ENCODE measurements at regions not wholly inside any gene's neighbourhood (a gene's known extent, or its start where the extent isn't known, plus 50 kb on each side); places are given as distances from the start of the nearest gene placed in this dataset.
"Not testable (repeated sequence)": the region's sequence is repeated elsewhere in the genome, so short reads cannot be mapped to it uniquely, and the experiment has no call there.

- DNase-seq: no peak
Measured at GRCh38 chr20:30511322-30512030, 746.0 kb upstream of the DEFB115 start.

GRCh38 chr20:30513050-30513628 lies 744.3 kb upstream of the DEFB115 start:
- no peak for DNase-seq

GRCh38 chr20:30515915-30516314 lies 741.5 kb upstream of the DEFB115 start:
- DNase-seq: not testable (repeated sequence)

DNA sequence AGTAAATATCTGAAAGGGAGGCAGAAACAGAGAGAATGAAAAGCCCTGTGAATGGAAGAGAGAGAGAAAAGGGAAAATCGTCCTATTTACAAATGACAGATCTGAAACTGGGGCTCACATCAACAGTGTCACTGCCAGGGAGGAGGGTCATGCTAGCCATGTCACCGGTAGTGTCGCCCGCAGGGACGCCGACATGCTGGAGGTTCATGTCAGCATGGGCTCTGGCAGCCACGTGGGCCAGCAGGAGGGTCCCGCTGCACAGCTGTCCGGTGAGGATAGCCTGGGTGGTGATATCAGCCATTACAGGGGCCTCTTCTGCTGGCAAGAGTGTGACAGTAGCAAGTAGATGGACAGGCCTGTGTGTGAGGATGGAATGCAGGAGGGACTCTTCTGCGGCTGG lies 738.6 kb upstream of the DEFB115 start:
- DNase-seq: not testable (repeated sequence)

DNA sequence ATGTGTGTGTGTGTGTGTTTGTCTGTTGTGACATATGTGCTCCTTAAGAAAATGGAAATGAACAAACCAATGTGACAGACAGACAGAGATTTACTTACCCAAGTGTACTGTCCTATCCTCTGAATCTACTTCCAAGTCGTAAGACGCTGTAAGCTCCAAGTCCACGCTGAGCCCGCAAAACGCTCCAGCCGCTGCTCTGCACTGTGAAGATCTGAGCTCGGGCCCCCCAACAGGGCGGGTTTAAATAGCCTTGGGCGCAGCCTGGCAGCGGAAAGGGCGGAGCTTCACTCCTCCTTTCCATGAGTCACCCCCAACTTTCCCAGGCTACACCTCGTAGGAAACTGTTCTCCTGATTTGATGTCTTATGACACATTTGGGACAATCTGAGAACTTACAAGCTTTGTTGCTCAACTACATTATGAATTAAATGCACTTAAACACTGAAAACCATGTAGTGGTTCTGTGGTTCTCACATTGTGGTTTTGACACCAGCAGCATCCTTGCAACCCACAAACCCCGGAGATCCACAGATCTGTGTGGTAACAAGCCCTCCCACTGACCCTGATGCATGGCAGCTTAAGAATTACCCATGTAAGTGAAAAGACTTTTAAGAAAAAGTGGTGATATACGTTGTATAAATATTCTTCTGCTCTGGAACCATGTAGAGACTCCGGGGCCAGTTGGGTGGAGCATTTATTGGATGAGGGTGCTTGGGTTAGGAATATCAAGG lies 735.6 kb upstream of the DEFB115 start:
- DNase-seq: not testable (repeated sequence)

DNA sequence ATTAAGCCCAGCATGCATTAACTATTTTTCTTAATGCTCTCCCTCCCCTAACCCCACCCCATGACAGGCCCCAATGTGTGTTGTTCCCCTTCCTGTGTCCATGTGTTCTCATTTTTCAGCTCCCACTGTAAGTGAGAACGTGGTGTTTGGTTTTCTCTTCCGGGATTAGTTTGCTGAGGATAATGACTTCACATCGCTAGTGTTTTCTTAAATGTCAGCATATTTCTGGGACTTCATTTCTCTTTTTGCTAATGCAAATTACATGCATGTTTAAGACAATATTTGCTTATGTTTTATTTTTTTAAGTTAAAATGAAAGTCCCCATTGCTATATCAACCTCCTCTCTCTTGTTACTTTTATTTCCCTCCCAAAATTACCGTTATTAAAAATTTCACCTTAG lies 733.3 kb upstream of the DEFB115 start:
- DNase-seq: not testable (repeated sequence)

GRCh38 chr20:30524761-30525160 lies 732.7 kb upstream of the DEFB115 start:
- DNase-seq: not testable (repeated sequence)

DNA sequence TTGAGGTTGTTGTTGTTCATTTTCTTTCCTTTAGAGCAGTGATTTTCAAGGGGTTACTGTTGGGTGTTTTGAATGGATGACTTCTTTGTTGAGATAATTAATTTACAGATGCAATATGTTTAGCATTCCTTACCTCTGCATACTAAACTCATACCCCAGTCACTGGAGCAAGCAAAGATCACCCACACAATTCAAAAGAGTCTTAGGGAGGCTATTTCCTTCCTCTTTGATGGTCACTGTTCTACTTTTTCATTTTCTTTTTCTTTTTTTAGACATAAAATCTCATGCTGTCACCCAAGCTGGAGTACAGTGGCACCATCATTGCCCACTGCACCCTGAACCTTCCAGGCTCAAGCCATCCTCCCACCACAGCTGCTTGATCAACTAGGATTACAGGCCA lies 723.8 kb upstream of the DEFB115 start:
- not testable (repeated sequence) for DNase-seq

DNA sequence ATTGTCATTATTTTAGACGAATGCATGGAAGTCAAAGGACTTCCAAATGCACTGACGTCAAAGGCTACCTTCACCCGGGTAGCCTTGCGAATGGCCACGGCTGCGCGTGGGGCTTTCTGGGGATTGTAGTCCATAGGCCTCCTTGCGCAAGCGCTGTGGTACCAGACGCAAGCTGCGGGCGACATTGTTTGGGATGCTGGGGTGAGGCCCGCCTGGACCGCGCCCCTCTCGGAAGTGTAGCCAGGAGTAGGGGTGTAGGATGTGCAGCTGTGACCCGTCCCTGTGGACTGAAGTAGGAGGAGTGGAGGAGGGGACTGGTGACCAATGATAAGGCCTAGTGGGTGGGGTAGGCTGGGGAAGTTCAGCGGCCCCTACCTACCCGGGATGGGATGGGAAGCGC lies 720.0 kb upstream of the DEFB115 start:
- not testable (repeated sequence) for DNase-seq

DNA sequence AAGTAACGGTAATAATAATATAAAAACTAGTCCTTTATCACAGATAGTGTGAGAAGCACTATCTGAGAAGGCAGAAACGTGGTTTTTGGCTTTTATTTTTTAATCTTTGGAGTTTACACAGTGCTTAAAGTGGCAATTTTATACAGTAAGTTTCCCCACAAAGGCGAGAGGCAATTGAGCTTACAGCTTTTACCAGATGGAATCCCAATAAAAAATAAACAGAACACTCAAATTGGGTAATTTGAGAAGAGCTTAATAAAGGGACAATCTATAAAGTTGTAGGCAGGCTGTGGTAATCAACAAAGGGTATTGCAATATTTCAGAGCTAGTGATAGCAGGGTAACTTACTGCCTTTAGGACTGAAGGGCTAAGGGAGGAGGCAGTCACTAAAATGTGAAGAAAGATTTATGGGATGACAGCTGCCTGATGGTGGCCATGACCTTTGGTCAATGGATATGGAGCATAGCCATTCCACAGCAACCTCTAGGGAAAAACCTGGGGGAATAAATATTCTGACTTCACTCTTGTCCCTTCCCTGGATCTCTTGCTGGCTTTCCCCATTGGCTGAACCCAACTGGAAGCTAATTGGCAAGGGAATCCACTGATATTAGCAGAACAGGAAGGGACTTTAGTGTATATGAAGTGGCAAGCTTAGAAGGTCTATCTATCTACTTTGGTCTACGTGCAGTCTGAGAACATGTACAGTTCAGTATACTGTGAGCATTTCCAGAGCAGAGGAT lies 717.0 kb upstream of the DEFB115 start:
- DNase-seq: not testable (repeated sequence)

GRCh38 chr20:30551236-30551635 lies 706.2 kb upstream of the DEFB115 start:
- not testable (repeated sequence) for DNase-seq

GRCh38 chr20:30556797-30557196 lies 700.7 kb upstream of the DEFB115 start:
- DNase-seq: not testable (repeated sequence)

DNA sequence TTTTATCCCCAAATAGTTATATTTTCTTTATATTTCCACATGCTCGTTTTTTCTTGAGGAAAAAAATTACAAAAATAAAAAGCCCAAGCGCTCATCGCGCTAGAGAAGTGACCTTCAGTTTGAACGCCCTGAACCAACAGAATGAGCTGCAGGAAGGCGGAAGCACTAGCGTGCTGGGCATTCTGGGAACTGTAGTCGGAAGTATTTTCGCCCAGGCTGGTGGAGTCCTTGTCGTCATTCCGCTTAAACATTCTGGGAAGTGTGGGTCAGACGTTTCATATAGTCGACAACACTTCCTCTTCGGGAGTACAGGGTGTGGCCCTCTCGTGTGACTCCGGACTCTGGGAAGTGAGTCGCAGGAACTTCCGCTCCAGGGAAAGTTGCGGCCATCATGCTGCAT lies 692.4 kb upstream of the DEFB115 start:
- not testable (repeated sequence) for DNase-seq

- DNase-seq: not testable (repeated sequence)
Measured at GRCh38 chr20:30569867-30570266, 687.6 kb upstream of the DEFB115 start.

GRCh38 chr20:30570622-30571021 lies 686.8 kb upstream of the DEFB115 start:
- DNase-seq: not testable (repeated sequence)

DNA sequence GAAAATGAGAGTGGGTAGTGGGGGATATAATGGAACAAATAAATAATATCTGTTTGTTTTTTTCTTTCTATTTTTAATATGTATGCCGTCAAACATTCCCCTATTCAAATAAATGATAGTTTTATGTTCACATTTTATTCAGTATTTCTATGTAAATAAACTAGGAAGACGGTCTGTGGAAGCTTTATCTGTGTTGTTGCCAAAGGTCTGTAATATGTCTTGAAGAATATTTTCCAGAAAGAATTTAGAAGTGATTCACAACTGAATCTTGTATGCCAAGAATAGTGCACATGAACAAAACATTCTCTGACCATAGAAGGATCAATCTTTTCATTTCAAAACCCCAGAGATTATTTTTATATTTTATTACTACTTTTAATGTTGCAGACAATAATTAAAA lies 683.1 kb upstream of the DEFB115 start:
- DNase-seq: not testable (repeated sequence)

- DNase-seq: not testable (repeated sequence)
Measured at GRCh38 chr20:30579069-30579468, 678.4 kb upstream of the DEFB115 start.

DNA sequence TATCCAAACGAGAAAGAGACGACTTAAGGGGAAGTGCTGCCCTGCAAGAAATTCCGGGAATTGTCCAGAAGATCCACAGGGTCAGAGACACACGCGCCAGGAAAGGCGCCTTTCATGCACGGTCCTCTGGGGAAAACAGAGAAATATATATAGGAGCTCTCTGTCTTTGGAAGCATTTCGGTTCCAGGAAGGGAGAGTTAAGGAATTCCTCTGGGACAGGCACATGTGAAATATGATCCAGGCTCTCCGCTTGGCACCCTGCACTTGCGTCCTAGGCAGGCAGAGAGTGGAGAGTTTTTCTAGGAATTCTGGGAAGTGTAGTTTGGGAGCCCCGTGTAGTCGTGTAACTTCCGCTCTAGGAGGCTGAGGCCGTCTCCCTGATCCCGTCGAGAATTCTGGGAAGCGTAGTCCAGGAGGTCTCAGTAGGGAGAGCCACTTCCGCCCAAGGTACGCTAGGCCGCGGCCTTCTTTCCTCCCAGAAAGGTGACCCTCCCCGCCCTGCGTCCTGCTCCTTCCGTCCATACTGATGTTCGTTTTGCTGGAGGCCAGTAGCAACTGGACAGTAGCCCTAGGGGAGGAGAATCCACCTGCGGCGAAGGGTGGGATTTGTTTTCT lies 677.5 kb upstream of the DEFB115 start:
- peak; percentile 67 for DNase-seq

DNA sequence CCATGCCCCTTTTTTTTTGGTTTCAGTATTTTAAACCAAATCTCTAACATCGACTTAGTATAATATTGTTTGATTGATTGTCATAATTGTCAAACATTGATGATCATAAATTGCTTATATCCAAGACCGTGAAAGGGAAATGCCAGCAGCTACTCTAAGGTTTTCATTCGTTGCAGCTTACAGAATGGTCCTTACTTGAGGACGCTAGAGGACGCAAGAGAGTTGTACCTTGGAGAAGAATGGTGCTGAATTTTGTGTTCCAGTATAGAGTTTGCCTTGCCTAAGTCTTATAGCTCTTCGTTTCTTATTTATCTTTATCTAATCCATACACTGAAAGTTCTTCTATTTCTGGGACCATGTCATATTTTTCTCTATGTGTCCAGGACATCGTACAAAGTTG lies 675.6 kb upstream of the DEFB115 start:
- not testable (repeated sequence) for DNase-seq

GRCh38 chr20:30584403-30584802 lies 673.1 kb upstream of the DEFB115 start:
- DNase-seq: not testable (repeated sequence)

GRCh38 chr20:30585244-30585796 lies 672.1 kb upstream of the DEFB115 start:
- peak; percentile 35 for DNase-seq

GRCh38 chr20:30586178-30586577 lies 671.3 kb upstream of the DEFB115 start:
- not testable (repeated sequence) for DNase-seq
